PC-3 (cell line): ENCODE measurements at regions not wholly inside any gene's neighbourhood (a gene's known extent, or its start where the extent isn't known, plus 50 kb on each side); places are given as distances from the start of the nearest gene placed in this dataset.

ENCODE experiments used
- ATAC-seq: fragments of 200-7000 bp; cut with Tn5 transposase; 2 replicates; pipeline ENCODE4 v1.9.1; 2020; ENCODE audit warnings: mild to moderate bottlenecking, moderate library complexity
- BruUV-seq: library from RNA; stranded (reverse); fragments of 400-500 nt; replicated peaks from 2 replicates; lab custom pipeline; 2021; lab: Mats Ljungman, UMichigan
- CTCF ChIA-PET: fragments of 300-600 bp; sonication (Branson Sonifier 250); formaldehyde crosslinking; loops from one replicate; lab custom pipeline; 2022; ENCODE audit warnings: antibody characterized with exemption; lab: Charles Lee
- POLR2A ChIA-PET: fragments of 300-600 bp; sonication (Branson Sonifier 250); formaldehyde crosslinking; loops from one replicate; lab custom pipeline; 2022; ENCODE audit warnings: antibody characterized with exemption; ENCODE audit not compliant: unreplicated experiment; lab: Charles Lee
- DNase-seq: peaks from one replicate; pipeline ENCODE4 v3.0.0-alpha.2; 2015
- H2AFZ ChIP-seq: fragments of 300-600 bp; sonication (generic); 2 replicates; pipeline ENCODE4 v1.6.0; 2016; ENCODE audit warnings: antibody characterized with exemption, low read length
- H3F3A ChIP-seq: fragments of 300-600 bp; sonication (generic); one replicate; pipeline ENCODE4 v1.6.0; 2017; ENCODE audit warnings: antibody characterized with exemption, low read length, control low read depth, mild to moderate bottlenecking; ENCODE audit not compliant: unreplicated experiment
- H3K27ac ChIP-seq: fragments of 300-600 bp; sonication (generic); 2 replicates; pipeline ENCODE4 v1.5.1; 2016; ENCODE audit warnings: mild to moderate bottlenecking, low read length
- H3K27me3 ChIP-seq: fragments of 300-600 bp; sonication (generic); 2 replicates; pipeline ENCODE4 v1.6.1; 2016; ENCODE audit warnings: low read length, mixed read lengths
- H3K36me3 ChIP-seq: fragments of 300-600 bp; sonication (generic); 2 replicates; pipeline ENCODE4 v1.6.1; 2016; ENCODE audit warnings: low read depth, mixed run types, low read length, mixed read lengths
- H3K4me1 ChIP-seq: fragments of 300-600 bp; sonication (generic); 2 replicates; pipeline ENCODE4 v1.5.1; 2016; ENCODE audit warnings: low read length; ENCODE audit not compliant: insufficient read depth
- H3K4me2 ChIP-seq: fragments of 300-600 bp; sonication (generic); 2 replicates; pipeline ENCODE4 v1.6.0; 2016; ENCODE audit warnings: low read length
- H3K4me3 ChIP-seq: fragments of 300-600 bp; sonication (generic); 2 replicates; pipeline ENCODE4 v1.5.1; 2016; ENCODE audit warnings: mild to moderate bottlenecking, low read length, mixed read lengths
- H3K79me2 ChIP-seq: fragments of 300-600 bp; sonication (generic); 2 replicates; pipeline ENCODE4 v1.6.1; 2017; ENCODE audit warnings: low read length, mixed read lengths
- H3K9ac ChIP-seq: fragments of 300-600 bp; sonication (generic); 2 replicates; pipeline ENCODE4 v1.6.0; 2016; ENCODE audit warnings: mild to moderate bottlenecking, low read length
- H3K9me2 ChIP-seq: fragments of 300-600 bp; sonication (generic); replicated peaks from 2 replicates; pipeline ENCODE4 v1.6.1; 2016; ENCODE audit warnings: mixed run types, low read length, mixed read lengths
- H3K9me3 ChIP-seq: fragments of 300-600 bp; sonication (generic); 2 replicates; pipeline ENCODE4 v1.6.1; 2016; ENCODE audit warnings: low read length, mixed read lengths
- H4K20me1 ChIP-seq: fragments of 300-600 bp; sonication (generic); 2 replicates; pipeline ENCODE4 v1.6.1; 2016; ENCODE audit warnings: low read length, mixed read lengths
- EZH2 ChIP-seq: fragments of 300-600 bp; sonication (generic); IDR thresholded peaks from one replicate; pipeline ENCODE4 v1.6.1; 2017; ENCODE audit warnings: antibody characterized with exemption, mild to moderate bottlenecking, low read length; ENCODE audit not compliant: unreplicated experiment
- EZH2phosphoT487 ChIP-seq: fragments of 300-600 bp; sonication (generic); IDR thresholded peaks from 2 replicates; pipeline ENCODE4 v1.6.1; 2018; ENCODE audit warnings: mild to moderate bottlenecking, antibody characterized with exemption, low read length, borderline replicate concordance
- intact Hi-C: fragments of 100-400 bp; cut with micrococcal nuclease; formaldehyde crosslinking; loops from 2 replicates; pipeline ENCODE4 v1.9.0; 2023
- TF ChIP-seq, protein P1 (sequence below): fragments of 300-600 bp; sonication (generic); conservative IDR thresholded peaks from 2 replicates; pipeline ENCODE4 v1.5.1; 2017; ENCODE audit warnings: antibody characterized with exemption, low read depth, mild to moderate bottlenecking, low read length

DNA sequence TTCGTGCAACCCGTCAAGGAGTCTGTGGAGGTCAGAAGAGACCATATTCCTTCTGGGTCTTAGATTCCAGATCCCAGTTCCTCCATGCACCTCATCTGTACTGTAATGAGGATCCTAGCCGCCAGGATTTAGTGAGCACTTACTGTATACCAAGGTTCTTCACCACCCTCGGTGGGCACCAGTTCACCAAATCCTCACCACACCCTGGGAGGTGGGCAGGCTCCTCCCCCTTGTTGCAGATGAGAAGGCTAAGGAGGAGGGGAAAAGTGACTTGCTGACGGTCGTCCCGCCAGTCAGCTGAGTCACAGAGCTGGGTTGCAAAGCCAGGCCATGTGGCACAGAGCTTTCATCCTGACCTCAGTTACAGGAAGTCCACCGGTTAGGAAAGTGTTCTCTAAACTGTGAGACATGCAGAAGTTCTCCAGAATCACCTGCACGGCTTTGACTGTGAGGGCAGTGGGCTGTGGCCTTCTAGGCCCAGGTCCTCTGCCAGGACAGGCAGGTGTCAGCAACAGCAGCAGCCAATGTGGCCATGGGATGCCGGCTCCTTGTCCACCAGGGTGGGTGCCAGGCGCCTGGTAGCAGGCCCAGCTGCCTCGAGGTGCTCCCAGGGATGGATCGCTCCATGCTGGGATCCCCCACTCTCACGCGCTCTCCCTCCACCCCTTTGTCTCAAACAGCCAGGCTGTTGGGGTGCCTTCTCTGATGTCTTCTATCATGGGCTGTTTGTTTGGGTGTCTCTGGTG, 240.3 kb upstream of the GSE1 start:
- ChIA-PET CTCF (no interaction called here), POLR2A (no interaction called here)
- no peak overlapping the region for H3K4me3 ChIP-seq
- ATAC-seq (peak; percentile 52), DNase-seq (peak; percentile 66)
- H2AFZ ChIP-seq: no peak overlapping the region
- H3K27ac ChIP-seq: peak overlapping the region; percentile 36; the same call in 1 of the 2 replicates
- no peaks in the 10 kb centered on the region for H3K9me2 ChIP-seq
- intact Hi-C loops: no loop called here
- no peaks in the 10 kb centered on the region for H3K79me2 ChIP-seq
- no peaks in the 10 kb centered on the region for H3K36me3 ChIP-seq
- no peaks in the 10 kb centered on the region for H3F3A ChIP-seq
- no peaks in the 10 kb centered on the region for H4K20me1 ChIP-seq
- H3K27me3 ChIP-seq: no peaks in the 10 kb centered on the region
- H3K4me1 ChIP-seq: peaks cover 11% of the 10 kb centered on the region
- TF ChIP-seq EZH2: no peak
- no peak for TF ChIP-seq EZH2phosphoT487
- TF ChIP-seq, protein P1, sequence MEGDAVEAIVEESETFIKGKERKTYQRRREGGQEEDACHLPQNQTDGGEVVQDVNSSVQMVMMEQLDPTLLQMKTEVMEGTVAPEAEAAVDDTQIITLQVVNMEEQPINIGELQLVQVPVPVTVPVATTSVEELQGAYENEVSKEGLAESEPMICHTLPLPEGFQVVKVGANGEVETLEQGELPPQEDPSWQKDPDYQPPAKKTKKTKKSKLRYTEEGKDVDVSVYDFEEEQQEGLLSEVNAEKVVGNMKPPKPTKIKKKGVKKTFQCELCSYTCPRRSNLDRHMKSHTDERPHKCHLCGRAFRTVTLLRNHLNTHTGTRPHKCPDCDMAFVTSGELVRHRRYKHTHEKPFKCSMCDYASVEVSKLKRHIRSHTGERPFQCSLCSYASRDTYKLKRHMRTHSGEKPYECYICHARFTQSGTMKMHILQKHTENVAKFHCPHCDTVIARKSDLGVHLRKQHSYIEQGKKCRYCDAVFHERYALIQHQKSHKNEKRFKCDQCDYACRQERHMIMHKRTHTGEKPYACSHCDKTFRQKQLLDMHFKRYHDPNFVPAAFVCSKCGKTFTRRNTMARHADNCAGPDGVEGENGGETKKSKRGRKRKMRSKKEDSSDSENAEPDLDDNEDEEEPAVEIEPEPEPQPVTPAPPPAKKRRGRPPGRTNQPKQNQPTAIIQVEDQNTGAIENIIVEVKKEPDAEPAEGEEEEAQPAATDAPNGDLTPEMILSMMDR: no peak
- no peak overlapping the region for H3K9ac ChIP-seq
- no peak overlapping the region for H3K4me2 ChIP-seq
- no peaks in the 10 kb centered on the region for H3K9me3 ChIP-seq
- no TSS peak for BruUV-seq

DNA sequence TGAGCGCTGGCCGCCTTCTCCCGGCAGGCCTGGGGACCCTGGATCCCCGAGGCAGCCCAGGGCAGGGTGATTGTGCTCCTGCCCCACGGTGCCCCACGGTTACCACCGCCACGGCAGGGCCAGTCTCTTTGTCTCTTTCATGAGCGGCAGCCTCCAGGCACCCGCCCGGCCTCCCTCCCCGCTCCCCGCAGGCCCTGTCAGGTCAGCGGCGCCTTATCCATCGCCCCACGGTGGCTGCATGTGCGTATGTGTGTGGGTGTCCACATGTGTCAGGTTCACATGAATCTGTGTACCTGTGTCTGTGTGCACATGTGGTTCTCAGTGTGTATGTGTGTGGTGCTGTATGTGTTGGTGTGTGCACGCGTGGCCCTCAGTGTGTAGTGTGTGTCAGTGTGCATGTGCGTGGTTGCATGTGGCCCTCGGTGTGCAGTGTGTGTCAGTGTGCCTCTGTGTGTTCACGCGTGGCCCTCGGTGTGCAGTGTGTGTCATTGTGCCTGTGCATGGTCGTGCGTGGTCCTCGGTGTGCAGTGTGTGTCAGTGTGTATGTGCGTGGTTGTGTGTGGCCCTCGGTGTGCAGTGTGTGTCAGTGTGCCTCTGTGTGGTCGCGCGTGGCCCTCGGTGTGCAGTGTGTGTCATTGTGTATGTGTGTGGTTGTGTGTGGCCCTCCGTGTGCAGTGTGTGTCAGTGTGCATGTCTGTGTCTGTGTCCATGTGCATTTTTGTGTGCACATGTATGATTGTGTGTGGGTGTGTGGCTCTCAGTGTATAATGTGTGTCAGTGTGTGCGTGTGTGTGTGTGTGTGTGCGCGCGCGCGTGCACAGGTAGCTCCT, 239.2 kb upstream of the GSE1 start:
- DNase-seq: no peak
- H3K27me3 ChIP-seq: no peaks in the 10 kb centered on the region
- no peaks in the 10 kb centered on the region for H3K9me2 ChIP-seq
- H3F3A ChIP-seq: no peaks in the 10 kb centered on the region
- no peaks in the 10 kb centered on the region for H4K20me1 ChIP-seq
- BruUV-seq: no TSS peak
- H3K9ac ChIP-seq: no peak overlapping the region
- H3K27ac ChIP-seq: no peak overlapping the region
- H3K79me2 ChIP-seq: no peaks in the 10 kb centered on the region
- H3K9me3 ChIP-seq: no peaks in the 10 kb centered on the region
- intact Hi-C loops: no loop called here
- ChIA-PET POLR2A (no interaction called here), CTCF (no interaction called here)
- no peak for ATAC-seq
- H3K4me2 ChIP-seq: no peak overlapping the region
- TF ChIP-seq EZH2 (no peak), EZH2phosphoT487 (no peak)
- TF ChIP-seq, protein P1: no peak
- no peak overlapping the region for H2AFZ ChIP-seq
- peaks cover 11% of the 10 kb centered on the region for H3K4me1 ChIP-seq
- H3K4me3 ChIP-seq: no peak overlapping the region
- no peaks in the 10 kb centered on the region for H3K36me3 ChIP-seq

DNA sequence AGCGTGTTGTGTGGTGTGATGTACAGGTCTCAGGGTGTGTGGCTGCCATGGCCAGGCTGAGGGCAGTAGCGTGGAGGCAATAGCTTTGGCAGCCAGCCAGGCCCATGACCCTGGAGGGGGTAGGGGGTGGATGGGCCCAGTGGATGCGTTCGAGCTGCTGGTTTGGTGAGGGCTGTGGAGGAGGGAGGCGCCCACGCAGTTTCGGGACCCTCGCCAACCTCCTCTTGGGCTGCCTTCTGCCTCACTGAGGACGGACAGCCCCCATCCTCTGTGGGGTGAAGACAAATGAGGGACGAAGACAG, 238.6 kb upstream of the GSE1 start:
- H3K4me2 ChIP-seq: no peak overlapping the region
- H4K20me1 ChIP-seq: no peaks in the 10 kb centered on the region
- no peaks in the 10 kb centered on the region for H3K27me3 ChIP-seq
- no peak overlapping the region for H2AFZ ChIP-seq
- no peak overlapping the region for H3K27ac ChIP-seq
- DNase-seq (no peak), ATAC-seq (no peak)
- TF ChIP-seq EZH2 (no peak), EZH2phosphoT487 (no peak)
- TF ChIP-seq, protein P1: no peak
- no peak overlapping the region for H3K9ac ChIP-seq
- H3K4me1 ChIP-seq: peaks cover 11% of the 10 kb centered on the region
- H3K36me3 ChIP-seq: no peaks in the 10 kb centered on the region
- BruUV-seq: no TSS peak
- no peaks in the 10 kb centered on the region for H3K9me3 ChIP-seq
- no peaks in the 10 kb centered on the region for H3K9me2 ChIP-seq
- CTCF ChIA-PET: no interaction called here
- POLR2A ChIA-PET: no interaction called here
- H3F3A ChIP-seq: no peaks in the 10 kb centered on the region
- H3K4me3 ChIP-seq: no peak overlapping the region
- H3K79me2 ChIP-seq: no peaks in the 10 kb centered on the region
- intact Hi-C loops: no loop called here
